ENCODE measurements at regions not wholly inside any gene's neighbourhood (a gene's known extent, or its start where the extent isn't known, plus 50 kb on each side); places are given as distances from the start of the nearest gene placed in this dataset.

- H3K27ac ChIP-seq (ENCODE audit: extremely low read depth, low read depth, low read length), result no peak overlapping the region
- no peaks in the 10 kb centered on the region for H3K36me3 ChIP-seq (ENCODE audit: control insufficient read depth in 2 of 2, insufficient read depth in 1 of 2, low read length in 2 of 2)
- no peaks in the 10 kb centered on the region for H3K4me1 ChIP-seq (ENCODE audit: control insufficient read depth, insufficient read depth, low read length)
- ChIA-PET POLR2A (no interaction called here), CTCF (no interaction called here)
- TF ChIP-seq REPIN1 (tag by site-specific recombination; IDR thresholded peaks at IDR 0.05; ENCODE audit: low read depth) (no peak), ZFP3 (tag by site-specific recombination; IDR thresholded peaks at IDR 0.05; ENCODE audit: low read depth) (no peak), ZNF701 (tag by site-specific recombination; IDR thresholded peaks at IDR 0.05) (no peak), ZBTB21 (tag by site-specific recombination; IDR thresholded peaks at IDR 0.05) (no peak), REST (tag by site-specific recombination; IDR thresholded peaks at IDR 0.05) (no peak), ZNF366 (tag by site-specific recombination; conservative IDR thresholded peaks at IDR 0.05) (no peak), ZNF2 (tag by site-specific recombination; IDR thresholded peaks at IDR 0.05) (no peak)
- H3K4me3 ChIP-seq (ENCODE audit: low read depth, low read length), result no peak overlapping the region
- no peaks in the 10 kb centered on the region for H3K9me3 ChIP-seq (ENCODE audit: control insufficient read depth, insufficient read depth, low read depth, low read length)
These were observed 655.2 kb downstream of the EPHA4 start for GRCh38 chr2:220916931-220917330.

- H3K4me1 ChIP-seq (ENCODE audit: control insufficient read depth, insufficient read depth, low read length), result no peaks in the 10 kb centered on the region
- H3K4me3 ChIP-seq (ENCODE audit: low read depth, low read length), result no peak overlapping the region
- H3K27ac ChIP-seq (ENCODE audit: extremely low read depth, low read depth, low read length), result no peak overlapping the region
- TF ChIP-seq KLF9 (tag by site-specific recombination; IDR thresholded peaks at IDR 0.05; ENCODE audit: low read depth) (no peak), ZFP37 (tag by site-specific recombination; IDR thresholded peaks at IDR 0.05) (no peak), ZNF548 (tag by site-specific recombination; IDR thresholded peaks at IDR 0.05) (no peak), ZNF18 (tag by site-specific recombination; IDR thresholded peaks at IDR 0.05) (no peak), ZBTB11 (tag by site-specific recombination; conservative IDR thresholded peaks at IDR 0.05; ENCODE audit: low read depth) (no peak), PATZ1 (tag by site-specific recombination; IDR thresholded peaks at IDR 0.05) (no peak), ZNF654 (tag by site-specific recombination; IDR thresholded peaks at IDR 0.05; ENCODE audit: low read depth) (no peak), ZNF324 (tag by site-specific recombination; IDR thresholded peaks at IDR 0.05) (no peak), ZNF354C (tag by site-specific recombination; IDR thresholded peaks at IDR 0.05; ENCODE audit: borderline replicate concordance, low read depth) (no peak), ZNF473 (tag by site-specific recombination; IDR thresholded peaks at IDR 0.05) (no peak), ZEB2 (tag by site-specific recombination; IDR thresholded peaks at IDR 0.05) (no peak), ZNF768 (tag by site-specific recombination; IDR thresholded peaks at IDR 0.05) (no peak)
- no peaks in the 10 kb centered on the region for H3K9me3 ChIP-seq (ENCODE audit: control insufficient read depth, insufficient read depth, low read depth, low read length)
- CTCF ChIA-PET, result interaction anchor here (0.7 kb wide), 1 partner anchor 805 kb away, joined by 3 read pairs; no protein-coding TSS in a partner anchor
- POLR2A ChIA-PET, result no interaction called here
- H3K36me3 ChIP-seq (ENCODE audit: control insufficient read depth in 2 of 2, insufficient read depth in 1 of 2, low read length in 2 of 2), result no peaks in the 10 kb centered on the region
These were observed 641.6 kb downstream of the EPHA4 start for GRCh38 chr2:220930271-220931076.
